ENCODE measurements at regions not wholly inside any gene's neighbourhood (a gene's known extent, or its start where the extent isn't known, plus 50 kb on each side); places are given as distances from the start of the nearest gene placed in this dataset.
"Not testable (repeated sequence)": the region's sequence is repeated elsewhere in the genome, so short reads cannot be mapped to it uniquely, and the experiment has no call there.

GRCh38 chr1:174079796-174080195 lies 57.6 kb upstream of the RC3H1 start:
- Histone ChIP-seq H3K36me3 (replicated peaks in 1 of 2; ENCODE audit: control insufficient read depth in 1 of 2, insufficient read depth in 2 of 2, low read length in 2 of 2) (no peaks in the 10 kb centered on the region), H3K4me2 (ENCODE audit: low read depth, low read length) (no peak overlapping the region), H3K27me3 (ENCODE audit: control insufficient read depth in 1 of 2, insufficient read depth in 2 of 2, low read length in 2 of 2) (no peaks in the 10 kb centered on the region), H3K4me1 (ENCODE audit: insufficient read depth, low read length) (0 out of 2 replicates have a peak, but pooled peaks cover 14% of the 10 kb centered on the region), H3K79me2 (ENCODE audit: insufficient read depth, low read length) (no peaks in the 10 kb centered on the region), H2AFZ (ENCODE audit: low read length) (no peak overlapping the region), H4K20me1 (ENCODE audit: insufficient read depth, low read length) (no peaks in the 10 kb centered on the region), H3K9ac (ENCODE audit: insufficient read depth, low read depth, low read length) (no peak overlapping the region), H3K4me3 (replicated peaks in 1 of 3; ENCODE audit: insufficient read depth in 1 of 3, low read depth in 2 of 3, low read length in 3 of 3) (no peak overlapping the region), H3K27ac (ENCODE audit: extremely low read length, insufficient read depth, low read length) (no peak overlapping the region), H3K9me3 (ENCODE audit: low read length) (no peaks in the 10 kb centered on the region)
- in situ Hi-C loops (cut with HindIII; ENCODE audit: extremely low pct_ligation_motif_present, low pct_unique_long_range_greater_than_20kb), result loop anchor here (10.0 kb wide), 1 partner anchor 215 kb away; the partner anchor contains the start of genes GAS5 and ZBTB37
- CTCF ChIA-PET (ENCODE audit: low intra/inter-chr PET ratio, low total read pairs), result no interaction called here
- no peak for DNase-seq (ENCODE audit: low spot score)
- TF ChIP-seq ZNF777 (CRISPR knock-in tag; IDR thresholded peaks at IDR 0.05) (no peak), MAFK (conservative IDR thresholded peaks at IDR 0.05 in 1 of 2, IDR thresholded peaks at IDR 0.05 in 1 of 2; ENCODE audit: low read length in 2 of 2) (peak; percentile 38 to 51; a peak in 2 of 4 replicates), IRF2 (CRISPR knock-in tag; IDR thresholded peaks at IDR 0.05) (no peak), MAFF (IDR thresholded peaks at IDR 0.05; ENCODE audit: low read depth, low read length) (peak; percentile 35; the same call in 1 of the 2 replicates), ETV6 (CRISPR knock-in tag; conservative IDR thresholded peaks at IDR 0.05) (no peak), BRD4 (CRISPR knock-in tag; IDR thresholded peaks at IDR 0.05) (no peak), ELF3 (CRISPR knock-in tag; IDR thresholded peaks at IDR 0.05) (no peak), PRDM10 (CRISPR knock-in tag; IDR thresholded peaks at IDR 0.05; ENCODE audit: low read depth) (no peak)
- POLR2A ChIA-PET, result no interaction called here
- BruUV-seq (replicated peaks), result no TSS peak
- no peak for ATAC-seq
- intact Hi-C loops (cut with micrococcal nuclease; ENCODE audit: unreplicated experiment), result loop anchor here (10.0 kb wide), 1 partner anchor 105 kb away; no protein-coding TSS in a partner anchor
- FAIRE-seq, result no peak

GRCh38 chr1:174078916-174079315 lies 56.8 kb upstream of the RC3H1 start:
- 0 out of 2 replicates have a peak, but pooled peaks cover 14% of the 10 kb centered on the region for H3K4me1 ChIP-seq (ENCODE audit: insufficient read depth, low read length)
- WGBS (ENCODE audit: low lambda C conversion rate), result 75% methylated on average over 5 of the region's 5 CpGs
- H3K27ac ChIP-seq (ENCODE audit: extremely low read length, insufficient read depth, low read length); POLR2A ChIA-PET; H3K4me3 ChIP-seq (replicated peaks in 1 of 3; ENCODE audit: insufficient read depth in 1 of 3, low read depth in 2 of 3, low read length in 3 of 3); H3K79me2 ChIP-seq (ENCODE audit: insufficient read depth, low read length); DNase-seq (ENCODE audit: low spot score); H4K20me1 ChIP-seq (ENCODE audit: insufficient read depth, low read length); BruUV-seq (replicated peaks); H3K27me3 ChIP-seq (ENCODE audit: control insufficient read depth in 1 of 2, insufficient read depth in 2 of 2, low read length in 2 of 2); ATAC-seq; CTCF ChIA-PET (ENCODE audit: low intra/inter-chr PET ratio, low total read pairs); H2AFZ ChIP-seq (ENCODE audit: low read length); FAIRE-seq; H3K9ac ChIP-seq (ENCODE audit: insufficient read depth, low read depth, low read length); H3K4me2 ChIP-seq (ENCODE audit: low read depth, low read length); H3K9me3 ChIP-seq (ENCODE audit: low read length); H3K36me3 ChIP-seq (replicated peaks in 1 of 2; ENCODE audit: control insufficient read depth in 1 of 2, insufficient read depth in 2 of 2, low read length in 2 of 2): not testable (repeated sequence)
- in situ Hi-C loops (cut with HindIII; ENCODE audit: extremely low pct_ligation_motif_present, low pct_unique_long_range_greater_than_20kb), result loop anchor here (10.0 kb wide), 1 partner anchor 214 kb away; the partner anchor contains the start of genes GAS5 and ZBTB37
- intact Hi-C loops (cut with micrococcal nuclease; ENCODE audit: unreplicated experiment), result loop anchor here (10.0 kb wide), 1 partner anchor 104 kb away; no protein-coding TSS in a partner anchor

Measured in HepG2 (cell line).